Ecto neural progenitor cell (in vitro differentiated cells): ENCODE measurements at regions not wholly inside any gene's neighbourhood (a gene's known extent, or its start where the extent isn't known, plus 50 kb on each side); places are given as distances from the start of the nearest gene placed in this dataset.
A peak's percentile ranks its signal among the peaks of the same experiment; 100 is the strongest.

ENCODE experiments used
- DNase-seq: peaks from one replicate; pipeline ENCODE4 v3.0.0-alpha.2; 2018; ENCODE audit warnings: low spot score

- no peak for DNase-seq
Measured at GRCh38 chr6:163985710-163986109, 571.2 kb downstream of the QKI start.

- DNase-seq: no peak
Measured at GRCh38 chr6:163985040-163985439, 570.5 kb downstream of the QKI start.

GRCh38 chr6:163984124-163984936 is 569.8 kb downstream of the QKI start:
- DNase-seq: no peak

GRCh38 chr6:163983679-163984078 is 569.2 kb downstream of the QKI start:
- no peak for DNase-seq

- no peak for DNase-seq
Measured at GRCh38 chr6:163974322-163974721, 559.8 kb downstream of the QKI start.

GRCh38 chr6:163971841-163972838 is 557.6 kb downstream of the QKI start:
- DNase-seq: no peak

GRCh38 chr6:163970846-163971564 is 556.5 kb downstream of the QKI start:
- no peak for DNase-seq

GRCh38 chr6:163965426-163966348 is 551.2 kb downstream of the QKI start:
- no peak for DNase-seq

GRCh38 chr6:163964789-163965188 is 550.3 kb downstream of the QKI start:
- no peak for DNase-seq

- no peak for DNase-seq
Measured at GRCh38 chr6:163963205-163964120, 548.9 kb downstream of the QKI start.

- DNase-seq: no peak
Measured at GRCh38 chr6:163962627-163963117, 548.2 kb downstream of the QKI start.

GRCh38 chr6:163960128-163960527 is 545.6 kb downstream of the QKI start:
- no peak for DNase-seq

- no peak for DNase-seq
Measured at GRCh38 chr6:163958646-163959045, 544.1 kb downstream of the QKI start.

GRCh38 chr6:163956571-163957407 is 542.3 kb downstream of the QKI start:
- DNase-seq: peak; percentile 79

- DNase-seq: no peak
Measured at GRCh38 chr6:163955756-163956155, 541.2 kb downstream of the QKI start.

GRCh38 chr6:163955096-163955495 is 540.6 kb downstream of the QKI start:
- DNase-seq: no peak

- DNase-seq: no peak
Measured at GRCh38 chr6:163954088-163954775, 539.7 kb downstream of the QKI start.

- no peak for DNase-seq
Measured at GRCh38 chr6:163952005-163952404, 537.5 kb downstream of the QKI start.
